AG04450 (cell line): ENCODE measurements at regions not wholly inside any gene's neighbourhood (a gene's known extent, or its start where the extent isn't known, plus 50 kb on each side); places are given as distances from the start of the nearest gene placed in this dataset.

Source experiments
- CTCF ChIA-PET: fragments of 300-600, 350-600 bp; formaldehyde crosslinking; extraction: SDS; loops from one replicate; lab custom pipeline; 2022; ENCODE audit warnings: antibody characterized with exemption, inconsistent platforms; lab: Charles Lee
- POLR2A ChIA-PET: fragments of 350-600 bp; formaldehyde crosslinking; extraction: SDS; loops from one replicate; lab custom pipeline; 2021; ENCODE audit warnings: antibody characterized with exemption, inconsistent platforms; lab: Yijun Ruan, JAX
- DNase-seq: peaks from one replicate; pipeline ENCODE4 v3.0.0-alpha.2; 2011; ENCODE audit warnings: low read depth, low spot score
- H3K27ac ChIP-seq: one replicate; pipeline ENCODE4 v1.5.1; 2012; ENCODE audit warnings: low read depth, low read length, control low read depth
- H3K27me3 ChIP-seq: one replicate; pipeline ENCODE4 v1.6.0; 2012; ENCODE audit warnings: low read length; ENCODE audit not compliant: control insufficient read depth, insufficient read depth
- H3K4me3 ChIP-seq: 2 replicates; pipeline ENCODE4 v1.5.1; 2011; ENCODE audit warnings: mild to moderate bottlenecking, low read depth, low read length, control low read depth
- H3K9me3 ChIP-seq: 2 replicates; pipeline ENCODE4 v1.5.1; 2012; ENCODE audit warnings: low read length; ENCODE audit not compliant: control insufficient read depth, insufficient read depth
- TF ChIP-seq, protein P1 (sequence below): IDR thresholded peaks from 2 replicates; pipeline ENCODE4 v1.5.1; 2011; ENCODE audit warnings: low read depth, low read length, control low read depth, inconsistent platforms

DNA sequence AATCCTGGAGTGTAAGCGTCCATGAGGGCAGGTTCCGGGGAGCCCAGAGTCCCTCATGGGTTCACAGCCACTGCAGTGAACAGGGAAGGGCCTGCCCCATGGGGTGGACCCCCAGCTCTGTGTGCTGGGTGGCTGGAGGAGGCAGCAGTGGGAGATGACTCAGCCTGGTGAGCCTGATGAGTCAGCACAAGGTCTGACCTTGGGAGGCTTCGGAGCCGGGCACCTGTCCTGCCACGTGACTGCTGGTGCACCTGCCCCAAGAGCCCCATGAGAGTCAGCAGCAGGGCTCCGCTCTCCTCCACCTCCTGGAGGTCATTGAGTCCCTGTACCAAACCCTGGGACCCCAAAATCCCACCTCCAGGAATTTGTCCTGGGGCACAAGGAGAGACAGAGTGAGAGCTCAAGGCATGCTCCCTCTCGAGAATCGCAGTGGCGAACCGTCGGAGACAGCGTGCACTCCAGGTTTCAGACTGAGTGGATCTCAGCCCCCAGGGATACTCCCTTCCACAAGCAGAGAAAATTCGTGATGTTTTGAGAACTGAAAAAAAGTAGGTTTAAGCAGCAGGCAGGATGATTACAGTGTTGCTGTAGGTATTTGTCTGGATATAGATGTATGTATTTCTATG is 1221.7 kb downstream of the BRD1 start:
- ChIA-PET CTCF (no interaction called here), POLR2A (no interaction called here)
- no peak for DNase-seq
- Histone ChIP-seq H3K27me3 (no peaks in the 10 kb centered on the region), H3K4me3 (no peak overlapping the region), H3K9me3 (peaks cover 87% of the 10 kb centered on the region), H3K27ac (no peak overlapping the region)
- TF ChIP-seq, protein P1, sequence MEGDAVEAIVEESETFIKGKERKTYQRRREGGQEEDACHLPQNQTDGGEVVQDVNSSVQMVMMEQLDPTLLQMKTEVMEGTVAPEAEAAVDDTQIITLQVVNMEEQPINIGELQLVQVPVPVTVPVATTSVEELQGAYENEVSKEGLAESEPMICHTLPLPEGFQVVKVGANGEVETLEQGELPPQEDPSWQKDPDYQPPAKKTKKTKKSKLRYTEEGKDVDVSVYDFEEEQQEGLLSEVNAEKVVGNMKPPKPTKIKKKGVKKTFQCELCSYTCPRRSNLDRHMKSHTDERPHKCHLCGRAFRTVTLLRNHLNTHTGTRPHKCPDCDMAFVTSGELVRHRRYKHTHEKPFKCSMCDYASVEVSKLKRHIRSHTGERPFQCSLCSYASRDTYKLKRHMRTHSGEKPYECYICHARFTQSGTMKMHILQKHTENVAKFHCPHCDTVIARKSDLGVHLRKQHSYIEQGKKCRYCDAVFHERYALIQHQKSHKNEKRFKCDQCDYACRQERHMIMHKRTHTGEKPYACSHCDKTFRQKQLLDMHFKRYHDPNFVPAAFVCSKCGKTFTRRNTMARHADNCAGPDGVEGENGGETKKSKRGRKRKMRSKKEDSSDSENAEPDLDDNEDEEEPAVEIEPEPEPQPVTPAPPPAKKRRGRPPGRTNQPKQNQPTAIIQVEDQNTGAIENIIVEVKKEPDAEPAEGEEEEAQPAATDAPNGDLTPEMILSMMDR, result no peak

GRCh38 chr22:48605125-48605524 is 1222.5 kb downstream of the BRD1 start:
- Histone ChIP-seq H3K27me3 (no peaks in the 10 kb centered on the region), H3K27ac (no peak overlapping the region), H3K4me3 (no peak overlapping the region), H3K9me3 (peaks cover 87% of the 10 kb centered on the region)
- CTCF ChIA-PET, result no interaction called here
- POLR2A ChIA-PET, result no interaction called here
- TF ChIP-seq, protein P1, result no peak
- DNase-seq, result no peak

DNA sequence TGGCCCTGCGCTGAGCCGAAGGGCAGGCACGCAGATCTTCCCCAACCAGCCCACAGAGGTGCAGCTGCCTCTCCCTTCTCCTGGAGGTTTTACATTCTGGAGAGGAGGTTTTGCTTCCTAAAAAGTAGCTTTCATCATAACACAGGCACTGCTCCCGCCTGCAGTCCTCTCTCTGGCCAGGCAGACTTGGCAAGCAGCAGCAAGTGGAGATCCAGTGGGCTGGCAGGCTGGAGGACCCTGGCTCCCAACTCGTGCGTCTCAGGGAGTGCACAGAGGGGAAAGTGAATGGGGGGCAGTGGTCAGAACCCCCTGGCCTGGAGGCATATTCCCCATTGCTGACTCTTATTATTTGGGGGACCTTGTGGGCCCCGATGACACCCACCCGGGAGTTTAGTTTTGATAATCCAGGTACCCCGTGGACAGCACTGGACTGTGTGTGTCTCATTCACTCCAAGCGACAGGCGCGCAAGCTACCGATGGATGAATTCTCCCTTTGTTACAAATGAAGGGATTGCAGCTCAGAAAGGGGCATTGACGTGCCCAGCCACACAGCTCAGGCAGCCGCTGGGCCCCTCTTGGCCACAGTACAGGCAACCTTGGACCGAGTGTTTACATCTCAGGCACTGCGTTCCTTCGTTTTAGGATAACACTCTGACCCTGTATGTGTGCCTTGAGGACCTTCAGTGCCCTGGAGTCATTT is 1223.9 kb downstream of the BRD1 start:
- Histone ChIP-seq H3K27ac (no peak overlapping the region), H3K4me3 (no peak overlapping the region), H3K9me3 (peaks cover 87% of the 10 kb centered on the region), H3K27me3 (no peaks in the 10 kb centered on the region)
- TF ChIP-seq, protein P1, result no peak
- ChIA-PET CTCF (no interaction called here), POLR2A (no interaction called here)
- no peak for DNase-seq

GRCh38 chr22:48602805-48603518 is 1224.7 kb downstream of the BRD1 start:
- no peak for DNase-seq
- H3K27me3 ChIP-seq, result no peaks in the 10 kb centered on the region

More at GRCh38 chr22:48602805-48603518, 1224.7 kb downstream of the BRD1 start:
- TF ChIP-seq, protein P1, result no peak
- Histone ChIP-seq H3K9me3 (peaks cover 88% of the 10 kb centered on the region), H3K27ac (no peak overlapping the region), H3K4me3 (no peak overlapping the region)
- ChIA-PET CTCF (no interaction called here), POLR2A (no interaction called here)
